AG09309 (cell line): ENCODE measurements at regions not wholly inside any gene's neighbourhood (a gene's known extent, or its start where the extent isn't known, plus 50 kb on each side); places are given as distances from the start of the nearest gene placed in this dataset.

Experiments used
- DNase-seq: peaks from one replicate; pipeline ENCODE4 v3.0.0-alpha.2; 2010; ENCODE audit warnings: low read depth
- H3K4me3 ChIP-seq: 2 replicates; pipeline ENCODE4 v1.5.1; 2011; ENCODE audit warnings: mild to moderate bottlenecking, low read depth, low read length, moderate library complexity; ENCODE audit not compliant: control insufficient read depth
- CTCF ChIP-seq: IDR thresholded peaks from 2 replicates; pipeline ENCODE4 v1.5.1; 2011; ENCODE audit warnings: mild to moderate bottlenecking, low read depth, low read length, inconsistent platforms; ENCODE audit not compliant: insufficient read depth, control insufficient read depth; ENCODE audit errors: missing control alignments

- TF ChIP-seq CTCF, result no peak
Observed at GRCh38 chr6:79789896-79790295, 157.5 kb downstream of the ELOVL4 start.

GRCh38 chr6:79788756-79789155, 157.6 kb downstream of the SH3BGRL2 start:
- no peak for DNase-seq
- TF ChIP-seq CTCF, result no peak

More at GRCh38 chr6:79789896-79790295, 157.5 kb downstream of the ELOVL4 start:
- DNase-seq, result no peak
- no peak overlapping the region for H3K4me3 ChIP-seq

DNA sequence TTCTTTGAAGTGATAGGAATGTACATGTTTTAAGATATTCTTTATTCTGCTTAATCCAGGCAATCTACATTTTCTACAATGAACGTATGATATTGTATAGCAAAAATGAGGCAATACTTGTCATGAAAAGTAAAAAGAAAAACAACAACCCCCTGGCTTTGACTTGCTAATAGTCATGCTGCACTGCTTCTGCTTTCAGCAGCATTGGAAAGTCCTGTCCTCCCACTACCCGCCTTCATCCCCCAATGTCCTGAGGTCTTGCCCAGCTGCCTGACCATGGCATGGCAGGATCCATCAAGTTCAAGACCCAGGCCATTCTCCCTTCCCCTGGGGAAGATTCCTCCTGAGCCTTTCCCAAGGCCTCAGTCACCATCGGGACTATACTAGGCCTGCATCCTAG, 156.5 kb downstream of the SH3BGRL2 start:
- H3K4me3 ChIP-seq, result no peak overlapping the region

More at GRCh38 chr6:79788756-79789155, 157.6 kb downstream of the SH3BGRL2 start:
- no peak overlapping the region for H3K4me3 ChIP-seq

DNA sequence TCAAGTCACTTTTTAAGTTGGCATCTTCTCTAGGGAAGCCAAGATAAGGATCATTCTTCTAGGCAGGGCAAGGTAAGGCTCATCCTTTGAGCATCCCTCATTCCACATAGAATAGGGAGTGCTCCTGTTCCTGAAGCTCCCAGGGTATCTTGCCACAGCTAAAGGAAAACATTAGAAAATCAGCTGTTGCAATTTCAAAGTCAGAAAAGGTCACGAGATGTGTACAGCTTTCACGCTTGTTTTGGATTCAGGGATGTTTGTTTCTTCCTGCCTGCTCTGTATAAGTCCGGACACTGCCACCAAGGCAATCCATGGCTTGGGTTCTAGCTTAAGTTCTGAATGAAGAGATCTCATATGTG, 153.2 kb downstream of the SH3BGRL2 start:
- no peak for TF ChIP-seq CTCF
- no peak overlapping the region for H3K4me3 ChIP-seq
- DNase-seq, result no peak

More for the DNA sequence above, 156.5 kb downstream of the SH3BGRL2 start:
- TF ChIP-seq CTCF, result no peak
- DNase-seq, result no peak

DNA sequence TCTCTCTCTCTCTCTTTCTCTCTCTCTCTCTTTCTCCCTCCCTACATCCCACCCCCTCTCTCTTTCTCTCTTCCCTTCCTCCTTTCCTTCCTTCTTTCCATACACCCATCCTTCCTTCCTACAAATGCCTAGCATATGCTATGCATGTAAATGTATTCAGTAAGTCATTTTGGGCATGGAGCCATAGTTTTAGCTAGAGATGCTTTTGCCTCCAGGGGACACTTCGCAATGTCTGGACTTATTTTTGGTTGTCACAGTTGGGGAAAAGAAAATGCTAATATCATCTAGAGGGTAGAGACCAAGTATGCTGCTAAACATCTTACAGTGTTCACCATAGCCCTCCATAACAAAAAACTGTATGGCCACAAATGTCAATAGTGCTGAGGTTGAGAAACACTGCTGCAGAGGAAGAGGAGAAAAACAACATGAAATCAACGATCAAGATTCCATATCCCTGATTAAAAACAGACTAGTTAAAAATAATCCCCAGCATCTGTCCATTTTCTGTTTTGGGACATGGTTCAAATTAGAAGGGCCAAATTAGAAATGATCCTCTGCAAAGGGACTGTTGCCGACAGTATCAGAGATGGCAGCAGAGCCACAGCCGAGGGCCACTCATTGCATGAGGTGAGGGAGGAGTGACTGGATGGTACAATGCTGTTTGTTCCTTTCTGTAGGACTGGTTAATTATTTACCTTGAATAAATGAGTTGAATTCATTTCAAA, 152.7 kb downstream of the SH3BGRL2 start:
- no peak for TF ChIP-seq CTCF
- H3K4me3 ChIP-seq, result no peak overlapping the region
- DNase-seq, result no peak

- H3K4me3 ChIP-seq, result no peak overlapping the region
- TF ChIP-seq CTCF, result no peak
Observed at GRCh38 chr6:79782792-79783580, 151.9 kb downstream of the SH3BGRL2 start.

More at GRCh38 chr6:79782792-79783580, 151.9 kb downstream of the SH3BGRL2 start:
- DNase-seq, result no peak
